ENCODE measurements at regions not wholly inside any gene's neighbourhood (a gene's known extent, or its start where the extent isn't known, plus 50 kb on each side); places are given as distances from the start of the nearest gene placed in this dataset.

GRCh38 chr10:89959433-89960110, 258.2 kb downstream of the KIF20B start:
- no peak for TF ChIP-seq POLR2A (IDR thresholded peaks at IDR 0.05; ENCODE audit: low read depth)
- TF ChIP-seq, protein P1, sequence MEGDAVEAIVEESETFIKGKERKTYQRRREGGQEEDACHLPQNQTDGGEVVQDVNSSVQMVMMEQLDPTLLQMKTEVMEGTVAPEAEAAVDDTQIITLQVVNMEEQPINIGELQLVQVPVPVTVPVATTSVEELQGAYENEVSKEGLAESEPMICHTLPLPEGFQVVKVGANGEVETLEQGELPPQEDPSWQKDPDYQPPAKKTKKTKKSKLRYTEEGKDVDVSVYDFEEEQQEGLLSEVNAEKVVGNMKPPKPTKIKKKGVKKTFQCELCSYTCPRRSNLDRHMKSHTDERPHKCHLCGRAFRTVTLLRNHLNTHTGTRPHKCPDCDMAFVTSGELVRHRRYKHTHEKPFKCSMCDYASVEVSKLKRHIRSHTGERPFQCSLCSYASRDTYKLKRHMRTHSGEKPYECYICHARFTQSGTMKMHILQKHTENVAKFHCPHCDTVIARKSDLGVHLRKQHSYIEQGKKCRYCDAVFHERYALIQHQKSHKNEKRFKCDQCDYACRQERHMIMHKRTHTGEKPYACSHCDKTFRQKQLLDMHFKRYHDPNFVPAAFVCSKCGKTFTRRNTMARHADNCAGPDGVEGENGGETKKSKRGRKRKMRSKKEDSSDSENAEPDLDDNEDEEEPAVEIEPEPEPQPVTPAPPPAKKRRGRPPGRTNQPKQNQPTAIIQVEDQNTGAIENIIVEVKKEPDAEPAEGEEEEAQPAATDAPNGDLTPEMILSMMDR (IDR thresholded peaks at IDR 0.05), result no peak
- no peak for TF ChIP-seq EP300 (IDR thresholded peaks at IDR 0.05)

Data from esophagus muscularis mucosa (tissue), 4 donors.